Panc1 (cell line): ENCODE measurements at regions not wholly inside any gene's neighbourhood (a gene's known extent, or its start where the extent isn't known, plus 50 kb on each side); places are given as distances from the start of the nearest gene placed in this dataset.

Source experiments
- CTCF ChIP-seq: fragments of 450-650 bp; IDR thresholded peaks from 2 replicates; pipeline ENCODE4 v1.5.1; 2017; ENCODE audit warnings: mild to moderate bottlenecking
- POLR2AphosphoS5 ChIP-seq: IDR thresholded peaks from 2 replicates; pipeline ENCODE4 v1.6.1; 2012; ENCODE audit warnings: mild to moderate bottlenecking, low read depth, low read length, moderate library complexity
- REST ChIP-seq, 2 experiments: IDR thresholded peaks; 2 replicates each; pipeline ENCODE4 v1.6.1; 2011 to 2012; ENCODE audit warnings: low read depth in 2 of 2, control low read depth in 1 of 2, low read length in 1 of 2, mild to moderate bottlenecking in 1 of 2, moderate library complexity in 1 of 2; ENCODE audit not compliant: insufficient read depth in 1 of 2
- SIN3A ChIP-seq: IDR thresholded peaks from 2 replicates; pipeline ENCODE4 v1.6.1; 2012; ENCODE audit warnings: low read depth, mild to moderate bottlenecking, low read length, moderate library complexity, borderline replicate concordance; ENCODE audit not compliant: insufficient read depth
- TCF7L2 ChIP-seq: IDR thresholded peaks from 2 replicates; pipeline ENCODE4 v1.6.1; 2011; ENCODE audit warnings: mild to moderate bottlenecking, low read depth, low read length, inconsistent platforms

- no peak for TF ChIP-seq CTCF
- no peak for TF ChIP-seq POLR2AphosphoS5
- TF ChIP-seq SIN3A = no peak
- no peak for TF ChIP-seq REST (IDR thresholded peaks at IDR 0.05; ENCODE audit: insufficient read depth in 1 of 2, low read depth in 2 of 2, low read length in 1 of 2)
- no peak for TF ChIP-seq TCF7L2
Observed at GRCh38 chr9:24434183-24434582, 111.5 kb downstream of the IZUMO3 start.
